SK-N-MC (cell line): ENCODE measurements at regions not wholly inside any gene's neighbourhood (a gene's known extent, or its start where the extent isn't known, plus 50 kb on each side); places are given as distances from the start of the nearest gene placed in this dataset.

Experiments used
- FOXP2 ChIP-seq: optimal IDR thresholded peaks from 2 replicates; pipeline ENCODE3; 2011; ENCODE audit warnings: mild to moderate bottlenecking, moderate library complexity; ENCODE audit not compliant: insufficient read depth; ENCODE audit errors: extremely low read length, control extremely low read depth
- POLR2AphosphoS5 ChIP-seq: IDR thresholded peaks from 2 replicates; pipeline ENCODE4 v1.6.1; 2012; ENCODE audit warnings: mild to moderate bottlenecking, low read depth, low read length, borderline replicate concordance

DNA sequence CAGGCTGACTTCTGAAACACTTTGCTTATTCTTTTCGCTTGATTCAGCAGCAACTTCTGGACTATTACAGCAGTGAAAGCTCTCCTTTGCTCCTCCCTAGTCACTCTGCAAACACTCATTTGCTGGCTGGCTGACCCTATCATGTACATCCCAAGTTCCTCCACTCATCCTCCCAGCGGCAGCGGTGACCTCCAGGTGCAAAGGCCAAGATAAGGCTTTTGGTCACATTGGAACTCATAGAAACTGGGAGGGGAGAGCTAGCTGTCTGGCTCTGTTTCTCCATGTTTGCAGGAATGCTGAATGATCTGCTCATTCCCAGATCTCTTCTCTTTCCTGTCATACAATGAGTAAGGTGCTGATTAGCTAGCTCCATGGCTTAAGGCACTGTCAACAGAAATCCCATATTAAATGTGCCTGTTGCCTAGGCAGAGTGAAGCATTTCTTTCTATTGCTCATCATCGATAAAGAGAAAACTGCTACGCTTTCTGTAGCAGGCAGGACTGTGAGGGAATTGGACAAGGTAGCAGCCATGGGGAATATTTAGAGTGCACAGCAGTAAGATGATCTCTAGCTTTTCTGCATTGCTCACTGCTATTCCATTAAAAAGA is 250.5 kb upstream of the PDE4D start:
- no peak for TF ChIP-seq FOXP2
- no peak for TF ChIP-seq POLR2AphosphoS5
